ENCODE measurements at regions not wholly inside any gene's neighbourhood (a gene's known extent, or its start where the extent isn't known, plus 50 kb on each side); places are given as distances from the start of the nearest gene placed in this dataset.

- in situ Hi-C loops (cut with HindIII; ENCODE audit: extremely low pct_ligation_motif_present, low pct_unique_long_range_greater_than_20kb): no loop called here
- BruUV-seq (replicated peaks): no TSS peak
- TF ChIP-seq ZMAT3 (CRISPR knock-in tag; conservative IDR thresholded peaks at IDR 0.05): no peak
- TF ChIP-seq REXO4 (CRISPR knock-in tag; IDR thresholded peaks at IDR 0.05; ENCODE audit: borderline replicate concordance): no peak
- peak; percentile 42; the same call in 1 of the 2 replicates for TF ChIP-seq HDAC2 (CRISPR knock-in tag; IDR thresholded peaks at IDR 0.05)
- TF ChIP-seq TIGD3 (CRISPR knock-in tag; IDR thresholded peaks at IDR 0.05; ENCODE audit: borderline replicate concordance): no peak
- no peak for TF ChIP-seq GATAD1 (CRISPR knock-in tag; IDR thresholded peaks at IDR 0.05)
- TF ChIP-seq ZBTB37 (CRISPR knock-in tag; IDR thresholded peaks at IDR 0.05): no peak
- no peak for TF ChIP-seq ZNF296 (CRISPR knock-in tag; conservative IDR thresholded peaks at IDR 0.05)
- TF ChIP-seq ZNF749 (CRISPR knock-in tag; IDR thresholded peaks at IDR 0.05; ENCODE audit: borderline replicate concordance): no peak
- no peak for TF ChIP-seq PHF20 (CRISPR knock-in tag; IDR thresholded peaks at IDR 0.05)
- TF ChIP-seq CTCF (CRISPR knock-in tag; IDR thresholded peaks at IDR 0.05): peak; percentile 80
- no peak for TF ChIP-seq ZSCAN22 (CRISPR knock-in tag; IDR thresholded peaks at IDR 0.05)
- TF ChIP-seq KAT7 (CRISPR knock-in tag; IDR thresholded peaks at IDR 0.05; ENCODE audit: borderline replicate concordance): 0 out of 2 replicates have a peak, but pooled peaks have one; percentile 37
- TF ChIP-seq PITX1 (CRISPR knock-in tag; IDR thresholded peaks at IDR 0.05): peak; percentile 51; the same call in 1 of the 2 replicates
- no peak for TF ChIP-seq TRIM24 (CRISPR knock-in tag; IDR thresholded peaks at IDR 0.05)
- no peak for TF ChIP-seq ZNF496 (CRISPR knock-in tag; IDR thresholded peaks at IDR 0.05; ENCODE audit: insufficient replicate concordance)
- no peak for TF ChIP-seq TMF1 (CRISPR knock-in tag; IDR thresholded peaks at IDR 0.05; ENCODE audit: low read depth)
- no peak for TF ChIP-seq CREB1 (IDR thresholded peaks at IDR 0.05)
- peak; percentile 44; the same call in 1 of the 2 replicates for TF ChIP-seq CREB1 (CRISPR knock-in tag; IDR thresholded peaks at IDR 0.05)
- 0 out of 2 replicates have a peak, but pooled peaks have one; percentile 51 for TF ChIP-seq TSC22D2 (CRISPR knock-in tag; IDR thresholded peaks at IDR 0.05; ENCODE audit: borderline replicate concordance)
- no peak for TF ChIP-seq PHF5A (CRISPR knock-in tag; IDR thresholded peaks at IDR 0.05; ENCODE audit: low read depth, unreplicated experiment)
- no peak for TF ChIP-seq ATF4 (CRISPR knock-in tag; IDR thresholded peaks at IDR 0.05)
These were observed 170.2 kb downstream of the PLPP3 start for GRCh38 chr1:56409112-56409691.

More at GRCh38 chr1:56409112-56409691, 170.2 kb downstream of the PLPP3 start:
- Histone ChIP-seq H3K27ac (ENCODE audit: extremely low read length, insufficient read depth, low read length) (no peak overlapping the region), H2AFZ (ENCODE audit: low read length) (no peak overlapping the region), H3K4me3 (replicated peaks in 1 of 3; ENCODE audit: insufficient read depth in 1 of 3, low read depth in 2 of 3, low read length in 3 of 3) (no peak overlapping the region), H3K4me2 (ENCODE audit: low read depth, low read length) (no peak overlapping the region), H3K79me2 (ENCODE audit: insufficient read depth, low read length) (no peaks in the 10 kb centered on the region), H3K4me1 (ENCODE audit: insufficient read depth, low read length) (peaks cover 50% of the 10 kb centered on the region), H4K20me1 (ENCODE audit: insufficient read depth, low read length) (no peaks in the 10 kb centered on the region), H3K36me3 (replicated peaks in 1 of 2; ENCODE audit: control insufficient read depth in 1 of 2, insufficient read depth in 2 of 2, low read length in 2 of 2) (no peaks in the 10 kb centered on the region), H3K9me3 (ENCODE audit: low read length) (no peaks in the 10 kb centered on the region), H3K9ac (ENCODE audit: insufficient read depth, low read depth, low read length) (no peak overlapping the region), H3K27me3 (ENCODE audit: control insufficient read depth in 1 of 2, insufficient read depth in 2 of 2, low read length in 2 of 2) (no peaks in the 10 kb centered on the region)
- DNase-seq (ENCODE audit: low spot score) (peak; percentile 56), ATAC-seq (peak; percentile 73), FAIRE-seq (peak; percentile 23)
- 84% methylated on average over 8 of the region's 8 CpGs for WGBS (ENCODE audit: low lambda C conversion rate)
- POLR2A ChIA-PET: interaction anchor here (1.4 kb wide), 1 partner anchor 96 kb away, joined by 3 read pairs; no protein-coding TSS in a partner anchor
- CTCF ChIA-PET (ENCODE audit: low intra/inter-chr PET ratio, low total read pairs): interaction anchor here (0.8 to 1.7 kb wide), 2 partner anchors 170 to 176 kb away, joined by 4 to 7 read pairs; partner anchors contain the start of gene PLPP3
- intact Hi-C loops (cut with micrococcal nuclease; ENCODE audit: unreplicated experiment): no loop called here
